Hindlimb muscle (tissue), 1 donor: ENCODE measurements at regions not wholly inside any gene's neighbourhood (a gene's known extent, or its start where the extent isn't known, plus 50 kb on each side); places are given as distances from the start of the nearest gene placed in this dataset.

Source experiments
- DNase-seq: peaks from one replicate; pipeline ENCODE4 v3.0.0-alpha.2; 2013

DNA sequence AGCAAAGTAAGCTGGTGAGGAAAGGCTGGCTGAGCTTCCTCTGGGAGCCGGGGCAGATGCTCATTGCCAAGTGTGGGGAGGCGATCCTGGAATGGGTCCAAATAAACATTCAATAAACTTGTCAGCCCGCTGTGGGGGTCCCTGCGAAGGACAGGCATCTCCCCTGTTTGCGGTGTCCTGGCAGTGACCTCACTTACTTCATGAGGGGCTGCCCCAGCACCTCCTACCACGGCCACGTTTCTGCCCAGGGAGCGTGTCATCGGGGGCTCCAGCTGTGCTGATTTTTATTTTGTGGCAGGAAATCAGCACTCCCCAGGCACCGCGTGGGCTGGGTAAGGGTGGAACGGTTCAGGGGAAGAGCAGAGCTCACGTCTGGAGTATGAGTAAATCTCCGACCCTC lies 493.9 kb upstream of the B3GAT1 start:
- DNase-seq = no peak

DNA sequence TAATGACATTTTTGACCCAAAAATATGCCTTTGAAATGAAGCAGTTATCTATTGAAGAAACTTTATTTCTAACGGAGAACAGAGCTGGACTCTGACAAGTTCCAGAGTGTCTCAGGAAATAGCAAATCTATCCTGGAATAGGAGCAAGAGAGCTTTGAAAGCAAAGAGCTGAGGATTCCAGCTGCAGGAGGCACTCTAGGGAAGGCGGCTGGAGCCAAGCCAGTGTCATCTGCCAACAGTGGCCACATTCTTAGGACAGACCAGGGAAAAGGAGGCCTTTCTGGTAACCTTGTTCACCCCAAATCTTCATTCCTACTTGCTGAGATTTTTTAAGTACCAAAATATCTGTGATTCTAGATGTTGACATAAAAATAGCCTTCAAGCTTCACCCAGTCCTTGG lies 493.5 kb upstream of the B3GAT1 start:
- DNase-seq = no peak

DNA sequence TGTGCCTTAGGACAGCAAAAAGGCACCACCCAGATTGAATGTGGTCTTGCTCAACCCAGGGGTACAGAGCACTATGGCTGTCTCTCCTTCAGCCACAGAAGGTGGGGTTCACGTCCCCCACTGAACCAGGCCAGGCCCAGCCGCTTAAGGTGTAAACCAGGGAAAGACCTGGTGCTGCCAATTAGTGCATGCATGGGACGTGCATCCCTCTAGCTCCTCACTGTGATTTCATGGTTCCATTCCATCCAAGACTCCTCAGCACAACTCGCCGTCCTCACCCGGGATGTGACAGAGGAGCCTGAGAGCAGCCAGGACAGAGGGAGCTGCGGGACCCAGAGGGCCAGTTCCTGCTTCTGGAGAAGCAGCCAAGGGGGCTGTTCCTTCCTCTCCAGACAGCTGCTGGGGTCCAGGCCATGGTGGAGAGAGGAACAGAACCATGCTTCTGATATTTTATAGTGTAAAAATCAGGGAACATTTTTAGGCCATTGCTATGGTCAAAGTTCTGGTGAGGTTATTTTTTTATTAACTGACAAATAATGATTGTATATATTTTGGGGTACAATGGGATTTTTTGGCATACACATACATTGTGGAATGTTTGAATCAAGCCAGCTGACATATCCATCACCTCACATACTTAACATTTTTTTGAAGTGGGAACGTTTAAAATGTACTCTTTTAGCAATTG lies 492.2 kb upstream of the B3GAT1 start:
- DNase-seq = no peak

DNA sequence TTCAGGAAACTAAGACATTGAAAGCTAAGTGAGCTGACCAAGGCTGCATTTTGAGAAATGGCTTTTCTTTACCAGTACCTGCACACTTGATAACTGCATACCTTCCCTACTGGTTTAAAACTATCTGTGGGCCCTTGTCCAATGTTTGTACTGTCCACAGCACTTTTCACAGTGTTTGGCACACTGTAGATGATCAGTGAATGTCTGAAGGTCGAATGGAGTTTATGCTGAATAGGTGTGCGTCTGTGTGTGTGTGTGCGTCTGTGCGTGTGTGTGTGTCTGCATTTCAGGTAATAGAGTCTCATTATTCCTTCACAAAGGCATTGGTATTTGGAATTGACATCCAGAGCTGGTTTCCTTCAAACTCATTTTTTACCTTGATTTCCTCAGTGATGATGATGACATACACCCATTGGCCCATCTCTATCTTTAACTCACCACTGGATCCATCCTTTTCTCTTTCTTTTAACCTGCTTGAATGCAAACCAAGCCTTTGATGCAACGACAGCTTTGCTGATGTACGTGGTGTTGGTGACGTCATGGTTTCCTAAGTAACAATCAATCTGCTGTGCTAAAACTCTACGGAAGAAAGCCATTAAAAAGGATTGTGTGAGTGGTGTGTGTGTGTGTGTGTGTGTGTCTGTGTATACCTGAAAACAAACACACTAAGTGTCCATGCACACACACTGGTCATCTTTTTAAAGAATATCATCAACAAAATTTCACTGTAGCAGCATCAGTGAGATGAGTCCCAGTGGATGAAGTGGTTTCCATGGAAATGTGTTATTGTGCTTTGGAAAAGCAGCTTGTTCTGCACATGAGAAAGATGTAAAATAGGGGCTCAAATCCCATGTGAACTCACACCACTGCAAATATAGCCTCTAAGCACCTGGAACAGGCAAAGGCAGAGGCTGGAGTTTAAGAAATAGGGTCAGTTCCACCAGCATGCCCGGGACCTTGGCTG lies 490.2 kb upstream of the B3GAT1 start:
- peak; percentile 38 for DNase-seq

DNA sequence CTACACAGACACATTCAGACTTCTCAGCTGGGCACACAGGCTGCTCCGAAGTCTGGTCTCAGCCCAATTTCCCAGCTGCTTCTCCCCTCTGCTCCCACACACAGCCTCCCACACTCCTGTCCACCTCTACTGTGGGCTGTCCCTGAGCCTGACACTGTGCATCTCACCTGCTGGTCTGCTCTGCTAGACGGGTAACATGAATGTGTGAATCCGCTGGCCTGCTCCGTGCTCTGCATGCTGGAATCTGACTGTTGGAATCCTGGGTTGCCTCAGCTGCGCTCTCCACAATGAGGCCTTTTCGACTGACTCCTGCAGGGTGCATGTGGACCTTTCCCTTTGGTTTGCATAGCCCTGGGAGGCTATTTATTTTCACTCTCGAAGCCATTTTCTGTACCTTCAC lies 489.5 kb upstream of the B3GAT1 start:
- DNase-seq = no peak

DNA sequence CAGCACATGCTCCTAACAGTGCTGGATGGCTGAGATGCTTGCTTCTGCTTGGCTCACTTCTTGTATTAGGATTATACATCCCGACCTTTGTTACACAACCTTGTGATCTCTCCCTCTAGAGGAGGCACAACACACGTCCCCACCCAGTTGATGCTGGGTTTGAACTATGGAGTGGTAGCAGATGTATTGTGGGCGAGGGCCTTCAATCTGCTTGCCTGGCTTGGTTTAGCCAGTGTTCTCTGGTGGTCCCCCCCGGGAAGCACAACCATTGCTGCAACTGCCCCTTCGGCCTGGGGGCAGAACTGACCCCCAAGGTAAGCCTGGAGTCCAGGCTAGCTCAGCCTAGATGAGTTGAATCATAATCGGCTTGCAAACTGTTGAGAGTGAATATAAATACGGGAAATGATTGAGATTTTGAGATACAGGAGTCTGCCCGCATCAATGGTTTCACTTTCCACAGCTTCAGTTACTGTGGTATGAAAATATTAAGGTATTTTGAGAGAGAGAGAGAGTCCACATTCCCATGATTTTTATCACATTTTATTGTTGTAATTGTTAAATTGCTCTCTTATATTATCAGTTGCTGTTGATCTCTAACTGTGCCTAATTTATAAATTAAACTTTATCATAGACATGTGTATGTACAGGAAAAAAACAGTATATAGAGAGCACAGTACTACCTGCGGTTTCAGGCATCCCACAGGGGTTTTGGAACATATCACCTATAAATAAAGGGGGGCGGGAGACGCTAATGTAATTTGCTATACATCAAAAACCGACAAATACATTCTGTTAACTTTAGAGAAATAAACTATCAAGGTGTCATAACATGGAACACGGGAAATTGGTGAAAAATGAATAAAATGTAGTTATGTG lies 482.0 kb upstream of the B3GAT1 start:
- no peak for DNase-seq

DNA sequence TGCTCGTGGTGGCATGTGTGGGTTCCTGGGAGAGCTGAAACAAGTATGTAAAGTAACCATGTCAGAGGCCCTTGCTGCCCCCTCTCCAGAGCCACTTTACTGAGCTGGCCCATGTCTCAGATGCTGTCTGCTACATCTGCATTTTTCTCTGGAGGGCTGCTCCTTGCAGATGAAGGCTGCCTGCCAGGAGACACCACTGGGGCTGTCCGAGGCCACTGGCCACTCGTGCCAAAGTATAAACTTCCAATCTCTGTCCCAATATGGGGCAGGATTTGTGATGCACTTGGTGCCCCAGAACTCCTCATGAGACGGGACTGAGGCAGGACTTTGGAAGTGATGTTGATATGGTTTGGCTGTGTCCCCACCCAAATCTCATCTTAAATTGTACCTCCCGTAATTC lies 478.4 kb upstream of the B3GAT1 start:
- DNase-seq = no peak

DNA sequence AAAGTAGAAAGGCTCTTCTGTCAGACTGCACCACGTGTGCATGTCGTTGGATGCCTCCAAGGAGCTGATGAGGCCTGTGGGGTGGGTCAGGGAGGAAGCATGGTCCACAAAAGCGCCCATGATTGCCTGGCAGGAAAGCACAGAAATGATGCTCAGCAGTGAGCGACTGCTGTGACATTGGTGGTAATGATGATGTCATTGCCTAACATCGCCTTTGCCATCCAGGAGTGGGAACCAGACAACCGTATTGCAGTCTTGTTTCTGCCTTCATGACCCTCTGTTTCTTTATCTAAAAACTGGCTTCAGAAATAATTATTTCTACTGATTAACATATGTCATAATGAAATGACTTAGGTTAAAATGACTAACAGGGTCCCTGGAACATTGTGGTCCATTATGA lies 477.8 kb upstream of the B3GAT1 start:
- no peak for DNase-seq

DNA sequence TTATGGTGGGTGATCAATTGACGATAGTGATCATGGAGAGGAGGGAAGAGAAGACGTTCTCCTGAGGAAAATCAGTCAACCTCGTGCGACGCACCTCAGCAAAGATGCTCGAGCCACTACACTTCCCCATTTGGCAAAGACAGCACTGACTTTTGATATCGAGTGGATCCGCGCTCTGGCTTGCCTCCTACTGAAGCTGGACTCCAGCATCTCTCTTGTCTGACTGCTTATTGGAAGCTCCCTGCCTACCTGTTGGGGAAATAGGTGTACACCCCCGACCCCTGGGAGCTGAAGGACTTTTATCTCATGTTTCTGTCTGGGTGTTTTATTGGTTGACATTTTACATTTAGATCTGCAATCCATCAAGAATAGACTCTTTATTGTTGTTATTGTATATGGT lies 476.8 kb upstream of the B3GAT1 start:
- DNase-seq = no peak

DNA sequence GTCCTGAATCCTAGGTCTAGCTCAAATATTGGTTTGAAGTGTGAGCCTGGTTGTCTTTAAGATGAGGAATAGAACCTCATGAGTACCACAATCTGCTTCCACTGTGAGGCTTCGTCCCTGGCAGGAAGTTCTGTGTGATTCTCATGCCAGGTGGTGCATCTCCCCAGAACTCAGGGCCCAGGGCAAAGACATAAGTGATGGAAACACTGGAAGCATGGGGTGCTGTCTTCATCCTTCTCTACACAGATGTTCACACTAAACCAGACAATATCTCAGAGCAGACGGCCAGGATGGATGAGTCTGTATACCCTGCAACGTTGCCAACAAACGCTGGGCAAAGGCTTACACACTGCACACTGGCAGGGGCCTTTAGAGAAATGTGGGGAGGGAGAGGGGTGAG lies 475.9 kb upstream of the B3GAT1 start:
- DNase-seq = no peak

DNA sequence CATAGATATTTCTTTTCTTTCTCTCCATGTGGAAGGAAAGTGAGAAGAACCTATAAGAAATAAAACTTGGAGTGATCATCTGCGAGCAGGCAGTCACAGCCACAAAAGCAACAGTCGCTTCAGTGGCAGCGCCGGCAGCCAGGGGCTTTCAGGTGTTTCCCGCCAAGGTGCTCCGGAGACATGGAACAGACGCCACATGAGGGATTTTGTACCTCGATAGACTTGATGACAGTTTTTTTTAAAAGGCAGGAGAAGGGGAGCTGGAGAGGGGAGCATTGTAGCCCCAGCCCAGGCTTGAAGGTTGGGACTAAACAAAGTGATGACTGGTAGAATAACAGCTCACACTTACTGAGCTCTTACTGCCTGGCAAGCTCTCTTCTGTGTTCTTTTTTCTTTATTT lies 471.4 kb upstream of the B3GAT1 start:
- no peak for DNase-seq

DNA sequence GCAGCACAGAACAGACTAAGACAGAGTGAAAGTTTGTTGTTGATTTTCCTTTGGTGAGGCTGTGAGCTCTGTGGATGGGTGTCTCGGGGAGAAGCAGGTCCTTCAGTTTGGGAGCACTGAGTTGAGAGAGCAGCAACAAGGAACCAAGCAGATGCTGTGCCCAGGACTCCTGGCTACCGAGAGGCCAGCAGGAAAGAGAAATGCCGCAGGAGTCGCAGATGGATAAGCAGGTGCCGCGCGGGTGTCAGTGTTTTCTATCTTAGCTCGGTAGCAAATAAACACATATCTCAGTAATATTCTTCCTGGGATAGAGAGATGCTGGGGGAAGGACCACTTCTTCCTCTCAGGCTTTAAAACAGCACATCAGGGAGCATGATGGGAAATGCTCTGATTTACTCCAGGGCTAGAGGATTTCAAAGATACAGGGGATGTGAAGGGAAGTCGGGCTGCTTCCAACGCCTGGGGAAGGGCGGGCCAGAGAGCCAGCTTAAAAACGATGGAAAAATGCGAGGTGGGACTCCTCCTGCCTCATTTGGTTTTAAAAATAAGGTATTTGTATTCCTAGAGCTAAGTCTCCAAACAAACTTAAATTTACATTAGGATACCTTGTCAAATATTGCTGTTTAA lies 470.7 kb upstream of the B3GAT1 start:
- DNase-seq = no peak

DNA sequence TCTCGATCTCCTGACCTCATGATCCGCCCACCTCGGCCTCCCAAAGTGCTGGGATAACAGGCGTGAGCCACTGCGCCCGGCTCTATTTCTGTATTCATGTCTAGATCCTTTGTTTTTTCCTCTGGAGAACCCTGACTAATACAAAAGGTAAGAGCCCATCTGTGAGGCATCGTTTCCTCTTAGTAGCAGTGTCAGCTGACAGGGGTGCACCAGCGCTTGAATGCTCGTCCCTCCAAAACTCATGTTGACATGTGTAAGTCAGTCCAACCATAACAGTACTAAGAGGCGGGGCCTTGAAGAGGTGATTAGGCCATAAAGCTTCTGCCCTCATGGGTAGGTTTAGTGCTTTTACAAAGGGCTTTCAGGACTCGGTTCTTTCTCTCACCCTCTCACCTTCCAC lies 470.1 kb upstream of the B3GAT1 start:
- no peak for DNase-seq

DNA sequence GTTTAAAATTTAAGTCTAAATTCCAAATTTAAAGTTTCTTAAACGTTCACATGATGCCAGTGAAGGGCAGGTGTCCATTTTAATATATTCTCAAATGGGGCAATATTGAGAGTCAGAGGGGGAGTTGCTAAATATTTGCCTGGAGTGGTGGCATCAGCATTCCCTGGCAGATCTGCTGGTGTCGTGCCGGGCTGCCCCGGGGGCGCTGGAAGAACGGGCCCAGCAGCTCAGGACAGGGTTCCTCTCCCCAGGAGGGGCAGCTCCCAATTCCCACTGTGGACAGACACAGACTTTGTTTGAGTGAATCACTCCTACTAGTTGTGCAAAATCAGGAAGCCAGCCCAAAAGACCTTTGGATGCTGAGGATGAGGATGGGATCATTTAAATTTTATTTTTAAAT lies 468.7 kb upstream of the B3GAT1 start:
- DNase-seq = no peak

DNA sequence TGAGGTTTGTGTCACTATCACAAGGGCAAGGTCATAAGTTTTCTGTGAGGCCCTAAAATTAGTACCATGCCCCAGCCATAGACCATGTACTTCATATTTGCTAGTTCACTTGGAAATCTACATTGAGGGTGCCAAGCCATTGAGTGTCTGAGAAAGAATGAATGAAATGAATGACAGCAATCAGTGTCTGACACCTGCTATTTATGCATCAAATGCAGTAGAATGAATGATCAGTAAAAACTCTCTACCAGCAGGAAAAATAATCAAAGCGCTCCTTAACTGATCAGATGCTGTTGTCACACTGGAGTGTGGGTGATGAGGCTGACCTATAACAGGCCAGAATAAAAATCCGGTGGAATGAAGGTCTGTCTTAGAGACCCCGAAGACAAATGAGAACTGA lies 467.9 kb upstream of the B3GAT1 start:
- no peak for DNase-seq

DNA sequence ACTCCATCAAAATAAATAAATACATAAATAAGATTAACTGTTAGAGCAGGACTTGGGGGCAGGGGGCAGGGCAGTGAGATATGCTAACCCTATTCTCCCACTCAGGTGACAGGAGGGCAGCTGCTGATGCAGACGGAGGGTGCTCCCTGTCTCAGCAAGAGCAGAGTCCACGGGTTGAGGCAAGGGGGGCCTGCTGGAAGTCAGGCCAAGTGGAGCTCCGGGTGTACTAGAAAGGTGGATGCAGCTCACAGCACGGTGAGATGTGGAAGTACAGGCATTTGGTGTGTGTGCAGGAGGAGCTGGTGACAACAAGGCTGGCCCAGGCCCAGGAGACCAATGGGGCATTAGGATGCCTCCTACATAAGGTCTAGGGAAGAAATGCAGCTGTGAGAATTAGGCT lies 467.3 kb upstream of the B3GAT1 start:
- DNase-seq = no peak

DNA sequence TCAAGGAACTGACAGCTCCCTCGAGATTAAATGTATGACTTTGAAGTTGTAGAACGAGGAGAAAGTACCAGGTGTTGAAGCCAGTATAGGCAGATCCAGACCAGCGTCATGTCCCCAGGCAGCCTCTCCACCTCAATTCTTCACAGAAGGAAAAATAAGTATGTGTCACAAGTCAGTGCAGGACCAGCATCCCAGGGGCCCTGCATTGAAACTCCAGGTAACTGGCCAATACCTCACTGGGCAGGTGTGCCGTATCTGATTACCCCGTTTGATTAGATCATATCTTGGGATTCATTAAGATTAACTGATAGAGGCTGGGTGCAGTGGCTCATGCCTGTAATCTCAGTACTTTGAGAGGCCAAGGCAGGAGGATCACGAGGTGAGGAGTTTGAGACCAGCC lies 466.7 kb upstream of the B3GAT1 start:
- no peak for DNase-seq

DNA sequence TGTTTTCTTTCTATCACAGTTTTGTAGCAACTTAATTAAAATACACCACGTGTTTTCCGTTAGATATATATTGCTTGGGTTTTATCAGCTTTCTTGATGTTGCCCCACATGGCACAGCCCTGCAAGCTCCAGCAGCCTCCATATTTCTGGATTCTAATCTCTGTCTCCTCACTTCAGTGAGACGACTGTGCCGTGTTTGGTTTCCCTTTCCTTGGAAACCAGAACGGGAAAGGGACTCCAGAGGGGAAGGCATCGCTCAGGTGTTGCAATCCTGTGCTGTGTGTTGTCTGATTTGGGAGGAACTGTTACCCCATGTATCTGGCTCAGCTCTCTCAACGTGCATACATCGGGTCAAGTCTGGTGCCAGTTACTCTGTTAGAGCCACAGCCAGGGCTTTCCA lies 464.2 kb upstream of the B3GAT1 start:
- DNase-seq = no peak

DNA sequence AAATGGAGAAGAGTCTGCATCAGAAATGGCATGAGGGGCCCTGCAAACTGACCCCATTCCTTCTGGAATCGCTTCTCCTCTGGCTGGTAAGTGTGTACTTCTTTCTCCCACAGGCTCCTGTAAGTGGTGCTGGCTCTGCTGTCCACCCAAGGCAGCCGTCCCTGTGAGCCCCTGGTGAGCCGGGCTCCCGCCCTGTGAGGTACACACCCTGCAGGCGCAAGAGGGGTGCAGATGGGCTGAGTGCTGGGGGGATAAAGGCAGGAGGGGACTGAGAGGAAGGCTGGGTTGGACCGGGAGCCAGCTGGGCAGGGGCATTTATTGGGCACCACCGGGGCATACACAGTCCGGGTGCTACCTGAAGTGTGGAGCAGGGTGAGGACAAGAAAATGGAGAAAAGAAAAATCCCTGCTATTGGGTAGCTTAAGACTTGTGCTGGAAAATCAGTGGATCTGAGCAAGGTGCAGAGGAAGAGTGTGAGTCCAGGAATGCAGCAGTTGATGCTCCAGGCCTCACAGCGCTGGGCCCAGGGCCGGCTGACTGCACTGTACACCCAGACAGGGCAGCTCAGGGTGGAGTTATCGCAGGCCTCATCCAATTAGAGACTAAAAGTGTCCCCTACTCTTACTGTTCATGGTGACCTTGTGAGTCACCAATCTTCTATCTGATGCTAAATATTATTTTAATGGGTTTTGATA lies 455.1 kb upstream of the B3GAT1 start:
- DNase-seq = no peak

DNA sequence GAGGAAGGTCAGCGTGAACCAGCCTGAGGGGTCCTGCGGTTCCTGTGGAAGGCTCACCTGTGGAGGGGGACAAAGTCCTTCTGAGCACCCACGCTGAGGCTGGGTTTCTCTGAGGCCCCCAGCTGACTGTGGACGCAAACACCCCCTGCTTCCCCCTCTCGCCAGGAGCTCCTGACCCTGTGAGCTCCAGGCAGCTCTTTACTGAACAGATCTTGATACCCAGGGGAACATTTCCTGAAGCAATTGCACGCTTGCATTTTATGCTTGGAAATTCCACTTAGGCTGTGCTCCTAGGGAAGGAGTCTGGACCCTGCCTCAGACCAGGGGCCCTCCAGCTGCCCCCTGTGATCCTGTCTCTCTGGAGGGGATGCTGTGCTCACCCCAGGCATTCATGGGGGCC lies 454.2 kb upstream of the B3GAT1 start:
- no peak for DNase-seq

DNA sequence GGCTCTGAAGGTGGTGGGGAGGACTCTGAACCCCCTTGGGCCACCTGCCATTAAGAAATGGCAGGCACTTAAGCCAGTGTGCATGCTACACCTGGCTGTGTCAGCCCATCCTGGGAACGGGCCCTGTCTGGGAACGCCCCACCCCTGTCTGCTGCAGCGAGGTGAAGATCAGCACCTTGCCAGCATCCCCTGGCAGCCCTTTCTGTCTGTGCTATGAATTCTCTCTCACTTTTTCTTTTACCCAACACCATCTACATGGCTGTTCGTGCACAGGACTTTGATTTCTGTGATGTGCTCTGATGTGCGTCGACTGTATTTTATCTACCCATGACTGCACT lies 452.9 kb upstream of the B3GAT1 start:
- no peak for DNase-seq
